ENCODE measurements at regions not wholly inside any gene's neighbourhood (a gene's known extent, or its start where the extent isn't known, plus 50 kb on each side); places are given as distances from the start of the nearest gene placed in this dataset.

GRCh38 chr19:40932008-40932959 lies 50.3 kb upstream of the CYP2A7 start:
- TF ChIP-seq, protein P1, sequence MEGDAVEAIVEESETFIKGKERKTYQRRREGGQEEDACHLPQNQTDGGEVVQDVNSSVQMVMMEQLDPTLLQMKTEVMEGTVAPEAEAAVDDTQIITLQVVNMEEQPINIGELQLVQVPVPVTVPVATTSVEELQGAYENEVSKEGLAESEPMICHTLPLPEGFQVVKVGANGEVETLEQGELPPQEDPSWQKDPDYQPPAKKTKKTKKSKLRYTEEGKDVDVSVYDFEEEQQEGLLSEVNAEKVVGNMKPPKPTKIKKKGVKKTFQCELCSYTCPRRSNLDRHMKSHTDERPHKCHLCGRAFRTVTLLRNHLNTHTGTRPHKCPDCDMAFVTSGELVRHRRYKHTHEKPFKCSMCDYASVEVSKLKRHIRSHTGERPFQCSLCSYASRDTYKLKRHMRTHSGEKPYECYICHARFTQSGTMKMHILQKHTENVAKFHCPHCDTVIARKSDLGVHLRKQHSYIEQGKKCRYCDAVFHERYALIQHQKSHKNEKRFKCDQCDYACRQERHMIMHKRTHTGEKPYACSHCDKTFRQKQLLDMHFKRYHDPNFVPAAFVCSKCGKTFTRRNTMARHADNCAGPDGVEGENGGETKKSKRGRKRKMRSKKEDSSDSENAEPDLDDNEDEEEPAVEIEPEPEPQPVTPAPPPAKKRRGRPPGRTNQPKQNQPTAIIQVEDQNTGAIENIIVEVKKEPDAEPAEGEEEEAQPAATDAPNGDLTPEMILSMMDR (IDR thresholded peaks at IDR 0.05): no peak
- no peak for TF ChIP-seq EZH2 (IDR thresholded peaks at IDR 0.05; ENCODE audit: borderline replicate concordance, insufficient read depth, low read depth, low read length, poor library complexity, severe bottlenecking)

Data from B cell (primary cell).